Astrocyte of the spinal cord (primary cell): ENCODE measurements at regions not wholly inside any gene's neighbourhood (a gene's known extent, or its start where the extent isn't known, plus 50 kb on each side); places are given as distances from the start of the nearest gene placed in this dataset.
"Not testable (repeated sequence)": the region's sequence is repeated elsewhere in the genome, so short reads cannot be mapped to it uniquely, and the experiment has no call there.

Source experiments
- DNase-seq: peaks from one replicate; pipeline ENCODE4 v3.0.0; 2011; ENCODE audit warnings: low read depth, low spot score
- H3K4me3 ChIP-seq: 2 replicates; pipeline ENCODE4 v1.5.1; 2011; ENCODE audit warnings: low read depth, mild to moderate bottlenecking, low read length, moderate library complexity
- in situ Hi-C: cut with HindIII; loops from 2 replicates; pipeline ENCODE4 v1.10.0; 2017; ENCODE audit warnings: low sequenced_read_pairs
- TF ChIP-seq, protein P1 (sequence below): IDR thresholded peaks from 2 replicates; pipeline ENCODE4 v1.5.1; 2012; ENCODE audit warnings: low read depth, mild to moderate bottlenecking, low read length, inconsistent platforms

DNA sequence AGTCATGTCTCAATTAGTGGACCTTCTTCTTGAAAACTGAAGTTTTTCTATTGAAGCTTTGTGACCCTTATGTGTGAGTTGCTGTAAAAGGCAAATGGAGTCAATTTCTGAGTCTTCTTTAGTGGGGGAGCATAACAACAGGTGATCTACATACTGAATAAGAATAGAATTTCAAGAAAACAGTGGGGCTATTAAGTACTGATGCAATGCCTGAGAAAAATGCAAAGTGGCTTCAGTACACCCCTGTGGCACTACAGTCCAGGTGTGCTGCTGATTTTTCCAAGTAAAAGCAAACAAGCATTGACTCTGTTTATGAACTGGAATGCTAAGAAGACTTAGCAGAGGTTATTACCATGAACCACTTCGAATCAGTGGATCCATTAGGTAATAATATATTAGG lies 328.0 kb upstream of the PABPC4L start:
- TF ChIP-seq, protein P1, sequence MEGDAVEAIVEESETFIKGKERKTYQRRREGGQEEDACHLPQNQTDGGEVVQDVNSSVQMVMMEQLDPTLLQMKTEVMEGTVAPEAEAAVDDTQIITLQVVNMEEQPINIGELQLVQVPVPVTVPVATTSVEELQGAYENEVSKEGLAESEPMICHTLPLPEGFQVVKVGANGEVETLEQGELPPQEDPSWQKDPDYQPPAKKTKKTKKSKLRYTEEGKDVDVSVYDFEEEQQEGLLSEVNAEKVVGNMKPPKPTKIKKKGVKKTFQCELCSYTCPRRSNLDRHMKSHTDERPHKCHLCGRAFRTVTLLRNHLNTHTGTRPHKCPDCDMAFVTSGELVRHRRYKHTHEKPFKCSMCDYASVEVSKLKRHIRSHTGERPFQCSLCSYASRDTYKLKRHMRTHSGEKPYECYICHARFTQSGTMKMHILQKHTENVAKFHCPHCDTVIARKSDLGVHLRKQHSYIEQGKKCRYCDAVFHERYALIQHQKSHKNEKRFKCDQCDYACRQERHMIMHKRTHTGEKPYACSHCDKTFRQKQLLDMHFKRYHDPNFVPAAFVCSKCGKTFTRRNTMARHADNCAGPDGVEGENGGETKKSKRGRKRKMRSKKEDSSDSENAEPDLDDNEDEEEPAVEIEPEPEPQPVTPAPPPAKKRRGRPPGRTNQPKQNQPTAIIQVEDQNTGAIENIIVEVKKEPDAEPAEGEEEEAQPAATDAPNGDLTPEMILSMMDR = no peak
- DNase-seq = no peak
- H3K4me3 ChIP-seq = no peak overlapping the region
- in situ Hi-C loops = no loop called here

DNA sequence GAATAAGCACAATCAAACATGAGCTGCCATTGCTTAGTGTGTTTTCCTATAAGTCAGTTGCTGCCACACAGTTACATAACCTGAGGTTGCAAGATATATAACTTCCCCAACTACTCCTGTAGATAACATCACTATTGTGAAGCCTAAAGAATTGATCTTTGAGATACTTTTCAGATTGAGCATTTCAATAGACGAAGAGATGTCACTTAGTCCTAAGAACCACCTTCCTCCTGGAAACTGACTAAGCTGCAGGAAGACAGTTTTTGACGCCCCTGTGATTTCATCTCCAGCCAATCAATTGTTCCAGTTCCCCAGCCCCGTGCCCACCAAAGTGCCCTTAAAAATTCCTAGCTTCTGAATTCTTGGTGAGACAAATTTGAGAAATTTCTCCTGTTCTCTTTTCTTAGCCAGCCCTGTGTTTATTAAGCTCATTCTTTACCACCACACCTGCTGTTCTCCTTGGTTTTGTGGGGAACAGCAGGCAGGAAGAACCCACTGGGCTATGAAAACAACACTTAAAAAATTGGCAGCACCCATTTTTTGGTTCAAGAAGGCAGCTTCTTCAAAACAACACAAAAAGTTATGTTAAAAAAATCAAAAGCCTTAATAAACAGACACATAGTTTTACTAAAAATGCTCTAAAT lies 317.1 kb upstream of the PABPC4L start:
- no peak for DNase-seq
- TF ChIP-seq, protein P1 = no peak
- in situ Hi-C loops = no loop called here
- H3K4me3 ChIP-seq = no peak overlapping the region

- H3K4me3 ChIP-seq = no peak overlapping the region
- in situ Hi-C loops = no loop called here
- no peak for DNase-seq
- TF ChIP-seq, protein P1 = no peak
Observed at GRCh38 chr4:134510544-134510943, 309.0 kb upstream of the PABPC4L start.

DNA sequence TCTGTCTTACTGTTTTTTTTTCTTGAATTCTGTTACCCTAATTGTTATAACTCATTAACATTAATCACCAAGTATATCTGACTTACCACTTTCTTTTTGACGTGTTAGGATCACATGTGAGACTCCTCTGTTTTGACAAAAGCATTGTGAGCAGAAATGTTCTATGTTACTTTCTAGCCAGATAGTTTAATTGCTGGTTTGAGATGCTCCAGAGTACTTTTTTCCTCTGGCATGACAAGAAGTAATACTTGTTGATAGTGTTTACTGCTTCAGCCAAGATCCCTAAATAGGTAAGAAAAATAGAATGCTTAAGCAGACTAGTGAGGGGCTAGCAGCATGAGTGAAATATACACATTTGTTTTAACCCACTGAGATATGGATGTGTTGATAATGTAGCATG lies 303.9 kb upstream of the PABPC4L start:
- no peak for DNase-seq
- in situ Hi-C loops = no loop called here
- no peak overlapping the region for H3K4me3 ChIP-seq
- TF ChIP-seq, protein P1 = no peak

GRCh38 chr4:134501973-134502643 lies 300.5 kb upstream of the PABPC4L start:
- TF ChIP-seq, protein P1 = no peak
- in situ Hi-C loops = no loop called here
- no peak overlapping the region for H3K4me3 ChIP-seq
- no peak for DNase-seq

- DNase-seq, in situ Hi-C loops, H3K4me3 ChIP-seq: not testable (repeated sequence)
Observed at GRCh38 chr4:134501488-134501887, 299.9 kb upstream of the PABPC4L start.

DNA sequence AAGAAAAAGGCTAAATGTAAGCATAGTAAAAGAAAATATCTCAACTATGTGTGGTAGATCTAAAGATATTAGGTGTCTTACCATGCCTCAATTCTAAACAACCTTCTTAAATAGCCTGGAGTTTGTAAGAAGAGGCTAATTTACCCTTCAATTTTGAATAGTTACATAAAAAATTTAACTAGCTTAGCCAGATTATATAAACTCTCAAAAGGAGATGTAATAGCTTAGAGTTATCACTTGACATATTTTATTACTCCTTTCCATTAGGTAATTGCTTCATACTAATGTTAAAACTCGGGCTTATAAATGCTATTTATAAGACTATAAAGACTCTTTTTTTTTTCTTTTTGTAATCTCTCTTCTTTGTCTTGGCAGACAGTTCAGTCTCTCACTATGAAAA lies 297.5 kb upstream of the PABPC4L start:
- no peak for DNase-seq
- TF ChIP-seq, protein P1 = no peak
- H3K4me3 ChIP-seq = no peak overlapping the region
- in situ Hi-C loops = no loop called here
